Fibroblast of the aortic adventitia (primary cell): ENCODE measurements at regions not wholly inside any gene's neighbourhood (a gene's known extent, or its start where the extent isn't known, plus 50 kb on each side); places are given as distances from the start of the nearest gene placed in this dataset.

ENCODE experiments used
- DNase-seq: peaks from one replicate; pipeline ENCODE4 v3.0.0-alpha.2; 2010; ENCODE audit warnings: low read depth
- H3K4me3 ChIP-seq: 2 replicates; pipeline ENCODE4 v1.5.1; 2011; ENCODE audit warnings: low read depth, mild to moderate bottlenecking, control low read depth, low read length, moderate library complexity
- CTCF ChIP-seq: IDR thresholded peaks from 2 replicates; pipeline ENCODE4 v1.5.1; 2011; ENCODE audit warnings: mild to moderate bottlenecking, low read length, control low read depth, inconsistent platforms; ENCODE audit not compliant: insufficient read depth

- no peak overlapping the region for H3K4me3 ChIP-seq
- TF ChIP-seq CTCF, result no peak
- DNase-seq, result no peak
Measured at GRCh38 chr11:120034176-120034875, 103.6 kb downstream of the TRIM29 start.

GRCh38 chr11:120032766-120033390 lies 105.0 kb downstream of the TRIM29 start:
- TF ChIP-seq CTCF, result no peak
- no peak for DNase-seq
- no peak overlapping the region for H3K4me3 ChIP-seq

GRCh38 chr11:120031612-120032600 lies 106.0 kb downstream of the TRIM29 start:
- TF ChIP-seq CTCF, result no peak
- H3K4me3 ChIP-seq, result no peak overlapping the region
- no peak for DNase-seq

GRCh38 chr11:120031156-120031555 lies 106.8 kb downstream of the TRIM29 start:
- DNase-seq, result no peak
- H3K4me3 ChIP-seq, result no peak overlapping the region
- TF ChIP-seq CTCF, result no peak

GRCh38 chr11:120030411-120030810 lies 107.5 kb downstream of the TRIM29 start:
- no peak for DNase-seq
- no peak overlapping the region for H3K4me3 ChIP-seq
- no peak for TF ChIP-seq CTCF

GRCh38 chr11:120029321-120029720 lies 108.6 kb downstream of the TRIM29 start:
- H3K4me3 ChIP-seq, result no peak overlapping the region
- no peak for DNase-seq
- no peak for TF ChIP-seq CTCF
